ENCODE measurements at regions not wholly inside any gene's neighbourhood (a gene's known extent, or its start where the extent isn't known, plus 50 kb on each side); places are given as distances from the start of the nearest gene placed in this dataset.

- TF ChIP-seq CTCF (IDR thresholded peaks at IDR 0.05) (no peak), POLR2AphosphoS5 (IDR thresholded peaks at IDR 0.05; ENCODE audit: insufficient read depth in 1 of 2, low read depth in 1 of 2) (no peak), POLR2A (IDR thresholded peaks at IDR 0.05) (no peak)
These were observed 118.4 kb downstream of the COX18 start for GRCh38 chr4:72951147-72951546.
